ENCODE measurements at regions not wholly inside any gene's neighbourhood (a gene's known extent, or its start where the extent isn't known, plus 50 kb on each side); places are given as distances from the start of the nearest gene placed in this dataset.

GRCh38 chr3:3729261-3729660, 70.0 kb upstream of the LRRN1 start:
- no peaks in the 10 kb centered on the region for H4K20me1 ChIP-seq (ENCODE audit: insufficient read depth, low read length)
- no CpG with 5 or more reads among the region's 4 CpGs for WGBS (ENCODE audit: insufficient coverage)
- Mint-ChIP-seq H3K4me1 (peaks cover 5% of the 10 kb centered on the region), H3K4me3 (no peak overlapping the region), H3K9me3 (peaks cover 0 to 3% (median 3%) of the 10 kb centered on the region in 7 donors), H3K27ac (no peak overlapping the region), H3K27me3 (ENCODE audit: low read depth in 3 of 3) (peaks cover 0 to 4% (median 0%) of the 10 kb centered on the region in 3 donors), H3K36me3 (no peaks in the 10 kb centered on the region)
- H3K4me2 ChIP-seq (replicated peaks; ENCODE audit: extremely low read depth, low read length, poor library complexity, severe bottlenecking): no peak overlapping the region
- H3K79me2 ChIP-seq (ENCODE audit: insufficient read depth, low read length): no peaks in the 10 kb centered on the region
- no peak for DNase-seq
- H3K9ac ChIP-seq (ENCODE audit: insufficient read depth, low read length, poor library complexity, severe bottlenecking): no peak overlapping the region
- H3K27ac ChIP-seq (ENCODE audit: low read depth in 1 of 2, low read length in 2 of 2): no peak overlapping the region
- no peaks in the 10 kb centered on the region for H3K27me3 ChIP-seq (ENCODE audit: control insufficient read depth in 2 of 2, insufficient read depth in 2 of 2, low read length in 2 of 2)
- intact Hi-C loops (cut with micrococcal nuclease): no loop called here
- H3K36me3 ChIP-seq (replicated peaks in 1 of 2; ENCODE audit: control insufficient read depth in 1 of 2, insufficient read depth in 2 of 2, low read length in 2 of 2): no peaks in the 10 kb centered on the region
- H3K4me3 ChIP-seq (replicated peaks in 1 of 3; ENCODE audit: low read depth in 2 of 3, low read length in 3 of 3): no peak overlapping the region
- TF ChIP-seq, protein P1, sequence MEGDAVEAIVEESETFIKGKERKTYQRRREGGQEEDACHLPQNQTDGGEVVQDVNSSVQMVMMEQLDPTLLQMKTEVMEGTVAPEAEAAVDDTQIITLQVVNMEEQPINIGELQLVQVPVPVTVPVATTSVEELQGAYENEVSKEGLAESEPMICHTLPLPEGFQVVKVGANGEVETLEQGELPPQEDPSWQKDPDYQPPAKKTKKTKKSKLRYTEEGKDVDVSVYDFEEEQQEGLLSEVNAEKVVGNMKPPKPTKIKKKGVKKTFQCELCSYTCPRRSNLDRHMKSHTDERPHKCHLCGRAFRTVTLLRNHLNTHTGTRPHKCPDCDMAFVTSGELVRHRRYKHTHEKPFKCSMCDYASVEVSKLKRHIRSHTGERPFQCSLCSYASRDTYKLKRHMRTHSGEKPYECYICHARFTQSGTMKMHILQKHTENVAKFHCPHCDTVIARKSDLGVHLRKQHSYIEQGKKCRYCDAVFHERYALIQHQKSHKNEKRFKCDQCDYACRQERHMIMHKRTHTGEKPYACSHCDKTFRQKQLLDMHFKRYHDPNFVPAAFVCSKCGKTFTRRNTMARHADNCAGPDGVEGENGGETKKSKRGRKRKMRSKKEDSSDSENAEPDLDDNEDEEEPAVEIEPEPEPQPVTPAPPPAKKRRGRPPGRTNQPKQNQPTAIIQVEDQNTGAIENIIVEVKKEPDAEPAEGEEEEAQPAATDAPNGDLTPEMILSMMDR (IDR thresholded peaks at IDR 0.05): no peak
- no peaks in the 10 kb centered on the region for H3K9me3 ChIP-seq (replicated peaks in 1 of 2; ENCODE audit: control insufficient read depth in 1 of 2, insufficient read depth in 1 of 2, low read length in 2 of 2)
- H3K4me1 ChIP-seq (ENCODE audit: control insufficient read depth in 1 of 2, insufficient read depth in 2 of 2, low read length in 2 of 2): no peaks in the 10 kb centered on the region
- H2AFZ ChIP-seq (ENCODE audit: insufficient read depth, low read depth, low read length, poor library complexity, severe bottlenecking): no peak overlapping the region

DNA sequence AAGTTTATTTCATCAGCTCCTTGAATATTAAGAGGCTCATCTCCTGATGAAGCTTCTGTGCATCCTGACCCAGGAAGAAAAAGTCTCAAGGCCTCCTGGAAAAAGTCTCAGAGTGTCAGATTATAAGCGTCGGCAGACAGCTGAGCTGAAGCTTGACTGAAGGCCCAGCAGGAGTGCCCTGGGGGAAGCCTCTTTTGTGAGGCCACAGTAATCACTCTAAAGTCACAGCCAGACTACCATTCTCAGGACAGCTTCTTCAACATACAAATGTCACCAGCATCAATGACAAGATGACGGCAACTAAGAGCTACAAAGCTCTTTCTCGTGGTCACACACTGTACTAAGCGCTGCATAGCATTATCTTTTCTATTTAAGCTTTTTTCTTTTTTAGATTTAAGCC, 72.7 kb upstream of the LRRN1 start:
- DNase-seq: no peak
- no peaks in the 10 kb centered on the region for H3K4me1 ChIP-seq (ENCODE audit: control insufficient read depth in 1 of 2, insufficient read depth in 2 of 2, low read length in 2 of 2)
- Mint-ChIP-seq H3K27me3 (ENCODE audit: low read depth in 3 of 3) (peaks cover 0 to 4% (median 0%) of the 10 kb centered on the region in 3 donors), H3K27ac (no peak overlapping the region), H3K4me1 (no peaks in the 10 kb centered on the region), H3K9me3 (peaks cover 0 to 5% (median 3%) of the 10 kb centered on the region in 7 donors), H3K36me3 (no peaks in the 10 kb centered on the region), H3K4me3 (no peak overlapping the region)
- no peaks in the 10 kb centered on the region for H3K27me3 ChIP-seq (ENCODE audit: control insufficient read depth in 2 of 2, insufficient read depth in 2 of 2, low read length in 2 of 2)
- H4K20me1 ChIP-seq (ENCODE audit: insufficient read depth, low read length): no peaks in the 10 kb centered on the region
- H3K27ac ChIP-seq (ENCODE audit: low read depth in 1 of 2, low read length in 2 of 2): no peak overlapping the region
- no peak overlapping the region for H3K9ac ChIP-seq (ENCODE audit: insufficient read depth, low read length, poor library complexity, severe bottlenecking)
- no peaks in the 10 kb centered on the region for H3K9me3 ChIP-seq (replicated peaks in 1 of 2; ENCODE audit: control insufficient read depth in 1 of 2, insufficient read depth in 1 of 2, low read length in 2 of 2)
- H3K4me2 ChIP-seq (replicated peaks; ENCODE audit: extremely low read depth, low read length, poor library complexity, severe bottlenecking): no peak overlapping the region
- 85% methylated on average over 3 of the region's 5 CpGs for WGBS (ENCODE audit: insufficient coverage)
- no peak overlapping the region for H2AFZ ChIP-seq (ENCODE audit: insufficient read depth, low read depth, low read length, poor library complexity, severe bottlenecking)
- H3K79me2 ChIP-seq (ENCODE audit: insufficient read depth, low read length): no peaks in the 10 kb centered on the region
- H3K4me3 ChIP-seq (replicated peaks in 1 of 3; ENCODE audit: low read depth in 2 of 3, low read length in 3 of 3): no peak overlapping the region
- TF ChIP-seq, protein P1 (IDR thresholded peaks at IDR 0.05): no peak
- H3K36me3 ChIP-seq (replicated peaks in 1 of 2; ENCODE audit: control insufficient read depth in 1 of 2, insufficient read depth in 2 of 2, low read length in 2 of 2): no peaks in the 10 kb centered on the region
- intact Hi-C loops (cut with micrococcal nuclease): no loop called here
